ENCODE measurements at regions not wholly inside any gene's neighbourhood (a gene's known extent, or its start where the extent isn't known, plus 50 kb on each side); places are given as distances from the start of the nearest gene placed in this dataset.
A peak's percentile ranks its signal among the peaks of the same experiment; 100 is the strongest.

DNA sequence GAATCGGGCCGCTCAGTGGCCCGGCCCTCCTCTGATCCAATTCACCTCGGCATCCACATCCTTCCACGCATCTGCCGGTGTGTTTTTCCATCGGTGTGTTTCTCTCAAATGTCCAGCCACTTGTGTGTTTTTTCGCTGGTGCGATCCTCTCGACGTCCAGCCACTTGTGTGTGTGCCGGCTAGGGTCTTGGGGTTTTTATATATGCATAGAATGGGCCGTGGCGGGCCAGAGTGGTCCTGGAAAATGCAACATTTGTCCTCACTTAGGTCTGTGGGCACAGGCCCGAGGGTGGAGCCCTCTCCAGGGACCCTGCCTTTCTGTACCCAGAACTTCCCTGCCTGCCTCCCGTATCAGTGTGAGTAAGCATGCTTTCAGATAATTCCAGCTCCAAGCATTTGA, 1106.4 kb downstream of the AMY1C start:
- DNase-seq: no peak

DNA sequence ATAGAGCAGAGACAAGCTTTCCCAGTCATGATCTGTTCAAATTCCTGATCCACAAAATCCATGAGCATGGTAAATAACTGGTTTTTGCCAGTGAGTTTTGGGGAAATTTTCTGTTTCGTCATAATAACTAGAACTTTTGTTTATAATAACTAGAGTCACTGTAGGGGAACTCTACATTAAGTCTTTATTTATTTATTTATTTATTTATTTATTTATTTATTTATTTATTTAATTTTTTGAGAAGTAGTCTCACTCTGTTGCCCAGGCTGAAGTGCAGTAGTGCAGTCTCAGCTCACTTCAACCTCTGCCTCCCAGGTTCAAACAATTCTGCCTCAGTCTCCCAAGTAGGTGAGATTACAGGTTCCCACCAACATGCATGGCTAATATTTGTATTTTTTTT, 1106.8 kb downstream of the AMY1C start:
- no peak for DNase-seq

DNA sequence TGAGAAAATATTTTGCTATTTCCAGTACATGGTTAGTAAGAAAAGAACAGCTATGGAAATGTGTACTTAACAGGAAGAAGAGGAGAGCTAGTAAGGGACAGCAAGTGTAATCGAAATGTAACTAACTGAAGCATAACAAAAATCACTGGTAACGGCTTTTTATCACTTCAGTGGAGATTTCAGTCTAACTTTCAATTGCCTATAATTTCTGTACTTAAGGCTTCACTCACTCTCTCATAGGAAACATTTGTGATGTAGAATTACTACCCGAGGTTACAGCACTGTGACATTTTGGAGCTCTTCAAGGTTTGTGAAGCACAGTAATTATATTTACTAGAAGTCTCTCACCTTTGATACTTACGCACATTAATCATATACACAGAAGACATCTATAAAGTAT, 1119.1 kb downstream of the AMY1C start:
- no peak for DNase-seq

DNA sequence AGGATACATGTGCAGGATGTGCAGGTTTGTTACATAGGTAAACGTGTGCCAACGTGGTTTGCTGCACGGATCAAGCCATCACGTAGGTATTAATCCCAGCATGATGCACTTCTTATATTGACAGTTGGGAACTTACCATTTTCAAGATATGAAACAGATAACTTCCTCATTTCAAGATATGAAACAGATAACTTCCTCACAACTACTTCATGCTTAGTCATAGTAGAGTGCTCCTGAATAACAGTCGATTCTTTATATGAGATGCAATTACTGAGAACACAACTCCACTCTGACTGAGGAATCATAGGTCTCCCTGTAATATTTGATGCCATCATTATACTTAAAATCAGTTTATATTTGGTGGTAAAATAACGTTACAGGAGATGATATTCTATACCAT, 1124.3 kb downstream of the AMY1C start:
- DNase-seq: no peak

DNA sequence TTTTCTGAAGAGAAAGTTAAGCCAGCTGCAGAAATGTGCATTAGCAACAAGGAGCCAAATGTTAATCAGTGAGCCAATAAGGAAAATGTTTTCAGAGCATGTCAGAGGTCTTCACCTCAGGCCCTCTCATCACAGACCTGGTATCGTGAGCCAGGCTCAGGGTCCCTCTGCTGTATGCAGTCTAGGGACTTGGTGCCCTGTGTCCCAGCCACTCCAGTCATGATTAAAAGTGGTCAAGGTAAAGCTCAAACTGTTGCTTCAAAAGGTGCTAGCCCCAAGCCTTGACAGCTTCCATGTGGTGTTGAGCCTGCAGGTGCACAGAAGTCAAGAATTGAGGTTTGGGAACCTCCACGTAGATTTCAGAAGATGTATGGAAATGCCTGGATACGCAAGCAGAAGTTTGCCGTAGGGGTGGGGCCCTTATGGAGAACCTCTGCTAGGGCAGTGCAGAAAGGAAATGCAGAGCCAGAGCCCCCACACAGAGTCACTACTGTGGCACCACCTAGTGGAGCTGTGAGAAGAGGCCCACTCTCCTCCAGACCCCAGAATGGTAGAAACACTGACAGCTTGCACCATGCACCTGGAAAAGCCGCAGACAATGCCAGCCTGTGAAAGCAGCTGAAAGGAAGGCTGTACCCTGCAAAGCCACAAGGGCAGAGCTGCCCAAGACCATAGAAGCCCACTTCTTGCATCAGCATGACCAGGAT, 1128.7 kb downstream of the AMY1C start:
- no peak for DNase-seq

DNA sequence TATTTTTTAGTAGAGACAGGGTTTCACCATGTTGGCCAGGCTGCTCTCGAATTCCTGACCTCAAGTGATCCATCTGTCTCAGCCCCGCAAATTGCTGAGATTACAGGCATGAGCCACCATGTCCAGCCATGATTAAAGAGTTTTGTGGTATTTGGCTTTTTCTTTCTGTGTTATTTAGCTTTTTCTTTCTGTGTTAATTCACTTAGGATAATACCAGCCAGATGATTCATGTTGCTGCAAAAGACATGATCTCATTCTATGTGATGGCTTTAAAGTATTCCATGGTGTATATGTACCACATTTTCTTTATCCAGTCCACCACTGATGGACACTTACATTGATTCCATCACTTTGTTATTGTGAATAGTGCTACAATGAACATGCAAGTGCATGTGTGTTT, 1135.2 kb downstream of the AMY1C start:
- DNase-seq: no peak

DNA sequence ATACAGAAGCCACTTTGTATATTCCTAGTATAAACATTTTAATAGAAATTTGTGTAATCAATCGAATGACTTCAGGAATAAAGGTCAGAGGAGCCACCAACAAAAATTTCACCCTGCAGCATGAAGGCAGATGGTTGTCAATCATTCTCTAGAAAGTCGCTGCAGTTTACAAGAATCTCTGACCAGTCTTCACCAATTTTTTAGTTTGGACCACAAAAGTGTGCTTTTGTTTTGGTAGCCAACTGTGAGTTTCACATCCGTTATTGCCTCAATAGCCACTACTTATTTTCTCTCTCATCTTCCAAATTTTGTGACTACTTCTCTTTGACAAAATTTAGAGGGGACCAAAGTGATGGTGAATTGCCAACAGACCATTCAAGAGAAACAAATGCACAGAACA, 1155.6 kb downstream of the AMY1C start:
- no peak for DNase-seq

DNA sequence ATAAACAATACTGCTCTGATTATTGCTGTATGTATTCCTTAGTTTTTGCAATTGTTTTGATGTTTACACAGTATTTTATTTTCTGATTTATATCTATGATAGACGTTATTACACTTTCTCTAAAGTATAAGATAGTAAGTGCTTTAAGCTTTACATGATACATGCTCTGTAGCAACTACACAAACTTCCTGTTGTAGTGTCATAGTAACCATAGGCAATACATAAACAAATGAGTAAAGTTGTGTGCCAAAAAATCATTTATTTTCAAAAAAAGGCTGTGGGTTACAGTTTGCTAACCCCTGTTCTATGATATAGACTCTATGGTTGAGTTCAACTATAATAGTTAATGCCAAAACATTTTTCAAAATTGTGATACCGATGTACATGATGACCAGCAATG, 1156.4 kb downstream of the AMY1C start:
- DNase-seq: no peak

DNA sequence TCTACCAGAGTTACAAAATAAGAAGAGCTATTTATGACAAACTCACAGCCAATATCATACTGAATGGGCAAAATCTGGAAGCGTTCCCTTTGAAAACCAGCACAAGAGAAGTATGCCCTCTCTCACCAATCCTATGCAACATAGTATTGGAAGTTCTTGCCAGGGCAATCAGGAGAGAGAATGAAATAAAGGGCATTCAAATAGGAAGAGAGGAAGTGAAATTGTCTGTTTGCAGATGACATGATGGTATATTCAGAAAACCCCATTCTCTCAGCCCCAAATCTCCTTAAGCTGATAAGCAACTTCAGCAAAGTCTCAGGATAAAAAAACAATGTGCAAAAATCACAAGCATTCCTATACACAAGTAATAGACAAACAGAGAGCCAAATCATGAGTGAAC, 1169.5 kb downstream of the AMY1C start:
- no peak for DNase-seq

DNA sequence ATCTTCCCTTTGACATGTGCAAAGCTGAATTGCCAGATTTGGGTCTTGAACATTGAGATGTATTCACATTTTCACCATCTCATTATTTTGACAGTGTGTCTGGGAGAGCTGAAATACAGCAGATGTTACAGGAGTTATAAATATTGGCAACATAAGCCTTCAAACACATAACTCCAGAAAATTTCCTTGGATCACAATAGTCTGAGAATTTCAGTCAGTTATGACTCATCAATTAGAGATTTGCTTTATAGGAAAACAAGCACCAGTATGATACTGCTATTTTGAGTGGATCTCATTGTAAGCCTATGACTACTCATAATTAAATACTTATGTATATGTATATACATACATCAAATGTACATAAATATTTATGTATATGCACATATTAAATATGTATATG, 1171.8 kb downstream of the AMY1C start:
- DNase-seq: no peak

DNA sequence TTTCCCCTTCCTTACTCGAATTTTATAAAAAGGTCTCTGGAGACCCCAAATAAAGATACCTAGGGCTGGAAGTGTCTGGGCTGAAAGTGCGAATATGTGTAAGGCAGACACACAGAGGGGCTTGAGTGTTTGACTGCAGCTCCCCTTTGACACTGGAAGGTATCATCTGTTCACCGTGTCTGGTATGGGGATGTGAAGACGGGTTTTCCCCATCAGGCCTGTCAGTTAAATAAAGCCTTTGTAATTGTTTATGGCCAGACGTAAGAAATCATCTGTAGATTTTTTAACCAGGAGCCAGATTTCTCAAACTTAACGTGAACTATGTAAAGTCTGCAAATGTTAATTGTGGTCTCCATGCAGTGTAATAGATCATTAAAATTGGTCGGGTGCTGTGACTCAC, 1173.4 kb downstream of the AMY1C start:
- DNase-seq: no peak

DNA sequence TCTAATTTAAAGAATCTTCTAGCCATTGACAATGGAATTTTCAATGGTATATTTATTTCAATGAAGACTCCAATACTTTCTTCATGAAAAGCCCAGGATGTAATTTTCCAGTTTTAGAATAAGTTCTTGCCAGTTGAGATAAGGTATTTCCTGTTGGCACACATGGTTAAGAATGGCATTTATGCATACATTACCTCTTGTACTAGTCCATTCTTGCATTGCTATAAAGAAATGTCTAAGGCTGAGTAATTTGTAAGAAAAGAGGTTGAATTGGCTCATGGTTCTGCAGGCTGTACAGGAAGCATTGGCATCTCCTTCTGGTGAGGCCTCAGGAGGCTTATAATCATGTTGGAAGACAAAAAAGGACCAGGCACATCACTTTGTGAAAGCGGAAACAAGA, 1179.6 kb downstream of the AMY1C start:
- no peak for DNase-seq

DNA sequence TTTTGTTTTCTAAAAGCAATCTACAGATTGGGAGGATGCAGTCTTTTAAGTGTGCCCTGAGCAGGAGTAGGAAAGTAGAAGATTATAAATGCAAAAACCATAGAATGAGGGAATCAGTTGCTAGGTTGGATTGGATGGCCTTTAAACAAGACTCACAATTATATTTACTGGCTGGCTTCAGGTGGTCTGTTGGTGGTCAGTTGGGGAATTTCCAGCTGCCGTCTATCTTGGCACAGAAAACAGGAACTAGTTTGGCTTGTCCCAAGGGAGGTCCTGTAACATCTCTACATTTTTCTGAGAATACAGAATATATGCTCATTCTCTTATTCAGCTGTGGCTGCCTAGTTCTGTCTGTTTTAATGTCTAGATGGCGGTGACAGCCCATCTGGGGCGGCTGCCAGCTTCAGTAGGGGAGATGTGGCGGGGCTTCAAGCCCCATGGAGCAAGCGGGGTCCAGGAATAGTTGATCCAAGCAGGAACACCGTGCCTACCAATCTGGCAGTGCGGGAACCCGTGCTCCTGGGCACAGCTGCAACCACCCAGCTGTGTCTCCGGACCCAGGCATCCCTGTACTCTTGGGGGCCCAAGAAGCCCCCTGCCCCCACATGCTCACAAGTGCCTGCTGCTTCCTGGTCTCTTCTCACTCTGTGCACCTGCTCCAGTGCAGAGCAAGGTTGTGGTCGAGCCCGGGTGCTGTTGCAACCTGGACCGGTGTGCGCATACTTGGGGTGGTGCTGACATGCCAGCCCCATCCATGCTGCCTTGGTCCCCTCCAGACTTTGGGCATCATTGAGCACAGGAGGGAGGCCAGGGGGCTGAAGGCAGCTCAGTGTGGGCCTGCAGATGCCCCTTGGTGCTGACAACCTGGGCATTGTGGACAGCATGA, 1182.6 kb downstream of the AMY1C start:
- DNase-seq: no peak

DNA sequence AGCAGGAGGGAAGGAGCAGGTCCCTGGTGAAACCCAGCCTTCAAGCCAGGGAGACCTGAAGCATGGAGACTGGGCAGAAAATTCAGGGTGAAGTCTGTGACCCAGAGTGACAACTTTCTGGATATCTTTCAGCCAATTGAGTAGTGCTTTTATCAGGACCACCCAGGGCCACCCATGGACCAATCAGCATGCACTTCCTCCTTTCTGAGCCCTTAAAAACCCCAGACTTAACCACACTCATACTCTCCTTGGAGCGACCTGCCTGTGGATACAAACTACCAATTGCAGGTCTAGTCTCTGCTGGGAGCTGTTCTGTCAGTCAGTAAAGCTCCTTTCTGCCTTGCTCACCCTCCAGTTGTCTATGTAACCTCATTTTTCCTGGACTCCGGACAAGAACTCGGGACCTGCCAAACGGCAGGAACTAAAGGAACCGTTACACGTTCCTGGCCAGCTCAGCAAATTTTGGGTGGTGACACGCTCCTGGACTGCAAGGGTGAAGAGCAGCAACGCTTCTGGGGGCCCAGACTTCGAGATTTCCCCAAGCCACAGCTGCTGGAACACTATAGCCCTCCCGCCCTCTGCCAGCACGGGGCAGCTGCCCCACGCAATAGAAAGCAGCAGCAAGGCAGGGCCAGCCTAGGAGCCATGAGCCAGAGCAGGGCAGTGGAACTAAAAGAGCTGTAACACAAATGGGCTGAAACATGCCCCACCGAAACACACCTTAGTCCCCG, 1183.4 kb downstream of the AMY1C start:
- no peak for DNase-seq

DNA sequence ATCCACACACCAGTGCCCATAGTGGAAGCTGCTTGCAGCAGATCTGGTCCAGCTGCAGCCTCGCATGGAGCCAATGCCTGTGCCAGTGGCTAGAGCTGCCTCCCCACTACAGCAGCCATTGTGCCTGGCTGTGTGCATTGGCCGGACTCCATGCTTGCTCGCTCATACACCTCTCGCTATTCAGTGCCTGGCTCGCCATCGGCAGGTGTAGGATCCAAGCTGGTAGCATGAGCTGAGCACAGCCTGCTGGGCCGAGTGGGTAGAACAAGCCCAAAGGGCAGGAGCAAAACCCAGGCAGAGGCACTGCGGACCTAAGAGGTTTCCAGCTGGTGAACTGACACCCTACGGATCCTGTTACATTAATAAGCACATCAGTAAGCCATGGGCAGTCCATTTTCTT, 1184.1 kb downstream of the AMY1C start:
- DNase-seq: no peak

DNA sequence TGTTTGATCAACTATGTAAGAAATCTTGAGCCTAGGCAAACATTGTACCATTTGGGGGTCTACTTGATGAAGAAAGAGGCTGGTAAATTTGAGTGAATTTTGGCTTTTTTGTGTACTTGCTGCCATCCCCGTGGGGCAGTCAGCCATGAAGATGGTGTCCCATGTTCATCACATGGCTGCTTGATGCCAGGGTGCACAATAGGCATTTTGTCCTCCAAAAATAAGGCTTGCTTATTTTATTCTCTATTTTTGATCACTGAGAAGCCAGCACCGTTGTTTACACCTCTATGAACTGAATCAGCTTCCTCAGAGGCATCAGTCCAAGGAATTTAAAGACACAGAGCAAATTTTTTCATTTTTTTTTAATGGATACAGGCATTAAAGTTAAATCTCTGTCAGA, 1195.7 kb downstream of the AMY1C start:
- no peak for DNase-seq

DNA sequence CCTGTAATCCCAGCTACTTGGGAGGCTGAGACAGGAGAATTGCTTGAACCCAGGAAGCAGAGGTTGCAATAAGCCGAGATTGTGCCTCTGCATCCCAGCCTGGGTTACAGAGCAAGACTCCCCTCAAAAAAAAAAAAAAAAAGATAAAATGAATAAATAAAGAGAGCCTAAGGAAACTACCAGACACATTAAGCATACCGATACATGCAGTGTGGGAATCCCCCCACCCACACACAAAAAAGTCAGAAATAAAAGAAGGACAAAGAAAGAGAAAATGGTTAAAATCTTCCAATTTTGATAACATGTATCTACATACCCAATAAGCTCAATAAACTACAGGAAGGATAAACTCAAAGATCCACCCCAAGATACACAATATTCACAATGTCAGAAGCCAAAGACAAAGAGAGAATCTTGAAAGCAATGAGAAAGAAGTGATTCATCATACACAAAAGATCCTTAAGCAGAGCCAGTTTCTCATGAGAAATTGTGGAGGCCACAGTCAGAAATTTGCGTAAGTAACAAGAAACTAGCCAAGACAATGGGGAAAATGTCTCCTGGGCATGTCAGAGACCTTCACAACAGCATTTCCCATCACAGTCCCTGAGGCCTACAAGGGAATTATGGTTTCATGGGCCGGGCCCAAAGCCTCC, 1197.0 kb downstream of the AMY1C start:
- no peak for DNase-seq

DNA sequence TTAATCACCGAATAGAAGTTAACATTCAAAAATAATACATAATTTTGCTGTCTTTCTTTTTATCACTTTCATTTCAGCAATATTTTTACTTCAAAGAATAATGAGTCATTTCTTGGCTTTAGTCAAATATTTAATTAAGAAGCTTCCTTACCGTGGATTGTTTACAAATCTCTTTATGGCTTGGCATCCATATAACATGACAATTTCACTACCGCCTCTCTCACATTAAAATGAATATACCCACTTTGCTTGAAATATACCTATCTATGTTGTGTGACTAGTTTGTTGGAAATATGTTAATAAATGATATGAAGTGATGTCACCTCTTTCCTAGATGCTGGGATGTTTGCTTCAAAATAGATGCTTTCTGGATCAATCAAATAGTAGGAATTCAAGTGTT, 1203.9 kb downstream of the AMY1C start:
- DNase-seq: peak; percentile 36

DNA sequence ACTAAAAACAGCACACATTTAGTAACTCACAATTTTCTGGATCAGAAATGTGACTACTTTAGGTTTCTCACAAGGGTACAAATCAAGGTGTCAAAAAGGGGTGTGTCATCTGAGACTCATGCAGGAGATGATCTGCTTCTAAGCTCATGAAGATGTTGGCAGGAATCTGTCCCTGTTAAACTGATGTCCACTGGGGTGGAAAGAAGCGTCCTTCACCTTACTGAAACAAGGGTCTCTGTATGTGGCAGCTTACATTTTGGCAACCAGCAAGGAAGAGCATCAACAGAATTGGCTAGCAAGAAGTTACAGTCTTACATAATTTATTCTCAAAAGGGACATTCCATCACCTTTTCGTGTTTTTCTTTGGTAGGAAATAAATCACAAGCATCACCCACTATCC, 1223.8 kb downstream of the AMY1C start:
- no peak for DNase-seq

DNA sequence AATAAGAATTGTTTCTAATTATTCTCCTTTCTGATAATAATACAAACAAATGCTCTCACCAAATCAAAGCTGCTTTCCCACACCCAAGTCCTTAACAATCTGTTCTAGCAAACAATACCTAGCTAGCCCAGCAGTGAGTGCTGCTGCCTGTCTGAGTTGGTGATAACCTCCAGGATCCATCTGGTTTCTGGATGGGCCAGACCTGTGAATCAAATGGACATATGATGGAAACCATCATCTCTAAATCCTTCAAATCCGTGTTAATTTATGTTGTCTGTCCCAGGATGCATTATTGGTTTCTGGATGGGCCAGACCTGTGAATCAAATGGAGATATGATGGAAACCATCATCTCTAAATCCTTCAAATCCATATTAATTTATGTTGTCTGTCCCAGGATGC, 1230.0 kb downstream of the AMY1C start:
- no peak for DNase-seq

DNA sequence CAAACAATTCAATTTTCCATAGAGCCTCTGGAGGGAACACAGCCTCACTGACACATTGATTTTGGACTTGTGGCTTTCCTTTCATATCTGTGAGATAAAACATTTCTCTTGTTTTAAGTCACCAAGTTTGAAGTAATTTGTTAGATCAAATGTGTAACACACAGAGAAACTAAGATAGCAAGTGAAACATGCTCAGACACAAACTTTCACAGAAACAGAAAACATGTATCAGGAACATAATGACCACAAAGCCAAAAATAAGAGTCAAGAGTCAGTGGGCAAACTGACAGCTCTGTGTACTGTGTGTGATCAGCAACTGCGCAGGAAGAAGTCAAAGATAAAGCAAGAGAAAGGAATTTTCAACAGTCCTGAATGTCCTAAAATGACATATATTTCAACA, 1237.5 kb downstream of the AMY1C start:
- no peak for DNase-seq

DNA sequence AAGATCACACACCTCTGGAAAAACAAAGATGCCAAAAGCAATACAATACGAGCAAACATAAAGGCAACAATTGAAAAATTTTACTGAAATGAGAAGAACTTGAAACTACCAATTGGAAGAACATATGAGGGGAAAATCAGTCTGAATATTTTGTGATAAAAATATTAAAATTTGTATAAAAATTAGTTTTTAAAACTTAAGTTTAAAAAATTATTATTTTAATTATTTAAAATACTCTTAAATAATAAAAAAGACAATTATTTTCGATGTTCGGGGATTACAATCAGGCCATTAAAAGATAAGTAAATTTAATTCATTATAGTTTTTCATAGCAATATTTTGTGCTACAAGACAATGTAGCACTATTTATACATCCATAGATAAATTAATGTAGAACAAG, 1239.3 kb downstream of the AMY1C start:
- no peak for DNase-seq

DNA sequence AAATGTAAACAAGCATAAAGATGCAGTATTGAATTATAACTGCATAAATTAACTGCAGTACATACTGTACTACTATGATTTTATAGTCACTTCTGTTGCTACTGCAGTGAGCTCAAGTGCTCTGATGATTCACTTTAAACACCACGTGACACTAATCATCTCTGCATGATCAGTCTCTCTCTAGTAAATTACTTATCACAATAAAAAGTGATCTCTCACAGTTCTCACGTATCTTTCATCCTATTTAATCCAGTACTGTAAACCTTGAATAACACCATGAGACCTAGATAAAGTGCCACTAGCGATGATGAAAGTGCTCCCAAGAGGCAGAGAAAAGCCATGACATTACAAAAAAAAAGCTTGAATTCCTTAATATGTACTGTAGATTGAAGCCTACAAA, 1242.0 kb downstream of the AMY1C start:
- DNase-seq: peak; percentile 51

All from NCI-H2029 (cell line).